ENCODE measurements at regions not wholly inside any gene's neighbourhood (a gene's known extent, or its start where the extent isn't known, plus 50 kb on each side); places are given as distances from the start of the nearest gene placed in this dataset.

GRCh38 chr3:144127014-144127413, 155.4 kb downstream of the DIPK2A start:
- Histone ChIP-seq H3K9me3 (ENCODE audit: control insufficient read depth, low read depth, low read length) (no peaks in the 10 kb centered on the region), H3K36me3 (ENCODE audit: control insufficient read depth in 2 of 2, extremely low read depth in 1 of 2, insufficient read depth in 2 of 2, low read length in 2 of 2) (no peaks in the 10 kb centered on the region), H3K9me1 (ENCODE audit: control insufficient read depth, extremely low read depth, insufficient read depth, low read length) (no peaks in the 10 kb centered on the region), H3K4me2 (ENCODE audit: control insufficient read depth, extremely low read depth, insufficient read depth, low read depth, low read length) (no peak overlapping the region), H3K4me1 (ENCODE audit: control insufficient read depth, extremely low read depth, insufficient read depth, low read length) (peaks cover 17% of the 10 kb centered on the region), H3K27ac (ENCODE audit: control insufficient read depth, insufficient read depth, low read length) (no peak overlapping the region), H3K4me3 (ENCODE audit: control insufficient read depth in 2 of 3, extremely low read depth in 1 of 3, insufficient read depth in 2 of 3, low read depth in 1 of 3, low read length in 3 of 3) (no peak overlapping the region), H4K20me1 (ENCODE audit: control insufficient read depth, extremely low read depth, insufficient read depth, low read length) (no peaks in the 10 kb centered on the region), H3K79me2 (ENCODE audit: control insufficient read depth, insufficient read depth, low read length) (no peaks in the 10 kb centered on the region), H2AFZ (ENCODE audit: control insufficient read depth, low read length) (peak overlapping the region; percentile 0), H3K9ac (ENCODE audit: control insufficient read depth, extremely low read depth, insufficient read depth, low read length) (no peak overlapping the region), H3K27me3 (ENCODE audit: control insufficient read depth, extremely low read depth, insufficient read depth, low read length) (no peaks in the 10 kb centered on the region)
- DNase-seq (ENCODE audit: low read depth, low spot score) (no peak), FAIRE-seq (no peak)
- TF ChIP-seq EZH2 (IDR thresholded peaks at IDR 0.05; ENCODE audit: low read length) (no peak), CTCF (optimal IDR thresholded peaks at IDR 0.05 in 1 of 3, IDR thresholded peaks at IDR 0.05 in 1 of 3, conservative IDR thresholded peaks at IDR 0.05 in 1 of 3; ENCODE audit: extremely low read depth in 1 of 3, insufficient read depth in 2 of 3, low read length in 3 of 3) (no peak)
- dilution Hi-C loops (cut with MboI; ENCODE audit: extremely low pct_ligation_motif_present, low sequenced_read_pairs): no loop called here

- no peaks in the 10 kb centered on the region for H4K20me1 ChIP-seq (ENCODE audit: control insufficient read depth, extremely low read depth, insufficient read depth, low read length)
- no peaks in the 10 kb centered on the region for H3K27me3 ChIP-seq (ENCODE audit: control insufficient read depth, extremely low read depth, insufficient read depth, low read length)
- no peak overlapping the region for H3K27ac ChIP-seq (ENCODE audit: control insufficient read depth, insufficient read depth, low read length)
- H3K9me3 ChIP-seq (ENCODE audit: control insufficient read depth, low read depth, low read length): no peaks in the 10 kb centered on the region
- H3K4me2 ChIP-seq (ENCODE audit: control insufficient read depth, extremely low read depth, insufficient read depth, low read depth, low read length): peak overlapping the region; percentile 22
- H2AFZ ChIP-seq (ENCODE audit: control insufficient read depth, low read length): peak overlapping the region; percentile 0
- TF ChIP-seq EZH2 (IDR thresholded peaks at IDR 0.05; ENCODE audit: low read length) (no peak), CTCF (optimal IDR thresholded peaks at IDR 0.05 in 1 of 3, IDR thresholded peaks at IDR 0.05 in 1 of 3, conservative IDR thresholded peaks at IDR 0.05 in 1 of 3; ENCODE audit: extremely low read depth in 1 of 3, insufficient read depth in 2 of 3, low read length in 3 of 3) (no peak)
- peaks cover 17% of the 10 kb centered on the region for H3K4me1 ChIP-seq (ENCODE audit: control insufficient read depth, extremely low read depth, insufficient read depth, low read length)
- no peak overlapping the region for H3K4me3 ChIP-seq (ENCODE audit: control insufficient read depth in 2 of 3, extremely low read depth in 1 of 3, insufficient read depth in 2 of 3, low read depth in 1 of 3, low read length in 3 of 3)
- H3K36me3 ChIP-seq (ENCODE audit: control insufficient read depth in 2 of 2, extremely low read depth in 1 of 2, insufficient read depth in 2 of 2, low read length in 2 of 2): no peaks in the 10 kb centered on the region
- H3K9me1 ChIP-seq (ENCODE audit: control insufficient read depth, extremely low read depth, insufficient read depth, low read length): no peaks in the 10 kb centered on the region
- FAIRE-seq (peak; percentile 84), DNase-seq (ENCODE audit: low read depth, low spot score) (no peak)
- H3K79me2 ChIP-seq (ENCODE audit: control insufficient read depth, insufficient read depth, low read length): no peaks in the 10 kb centered on the region
- dilution Hi-C loops (cut with MboI; ENCODE audit: extremely low pct_ligation_motif_present, low sequenced_read_pairs): no loop called here
- no peak overlapping the region for H3K9ac ChIP-seq (ENCODE audit: control insufficient read depth, extremely low read depth, insufficient read depth, low read length)
These were observed 156.1 kb downstream of the DIPK2A start for GRCh38 chr3:144127700-144128099.
